ENCODE measurements at regions not wholly inside any gene's neighbourhood (a gene's known extent, or its start where the extent isn't known, plus 50 kb on each side); places are given as distances from the start of the nearest gene placed in this dataset.

GRCh38 chr2:63676135-63676534 lies 87.4 kb downstream of the MDH1 start:
- Mint-ChIP-seq H3K27me3 (peaks cover 10% of the 10 kb centered on the region), H3K4me3 (no peak overlapping the region), H3K4me1 (peaks cover 2% of the 10 kb centered on the region), H3K36me3 (ENCODE audit: low read depth) (no peaks in the 10 kb centered on the region), H3K27ac (no peak overlapping the region), H3K9me3 (no peaks in the 10 kb centered on the region)
- peak; percentile 43 for DNase-seq
- intact Hi-C loops (cut with micrococcal nuclease), result no loop called here

GRCh38 chr2:63678085-63678484 lies 89.3 kb downstream of the MDH1 start:
- peaks cover 2% of the 10 kb centered on the region for H3K4me1 Mint-ChIP-seq
- no peak overlapping the region for H3K27ac Mint-ChIP-seq
- H3K27me3 Mint-ChIP-seq, result peaks cover 9% of the 10 kb centered on the region
- no peak overlapping the region for H3K4me3 Mint-ChIP-seq
- no peak for DNase-seq
- intact Hi-C loops (cut with micrococcal nuclease), result no loop called here
- no peaks in the 10 kb centered on the region for H3K36me3 Mint-ChIP-seq (ENCODE audit: low read depth)
- no peaks in the 10 kb centered on the region for H3K9me3 Mint-ChIP-seq

GRCh38 chr2:63678551-63678950 lies 89.8 kb downstream of the MDH1 start:
- Mint-ChIP-seq H3K9me3 (no peaks in the 10 kb centered on the region), H3K4me3 (no peak overlapping the region), H3K36me3 (ENCODE audit: low read depth) (no peaks in the 10 kb centered on the region), H3K27me3 (peaks cover 7% of the 10 kb centered on the region), H3K4me1 (peaks cover 2% of the 10 kb centered on the region), H3K27ac (no peak overlapping the region)
- DNase-seq, result no peak
- intact Hi-C loops (cut with micrococcal nuclease), result no loop called here

GRCh38 chr2:63679252-63679855 lies 90.6 kb downstream of the MDH1 start:
- no peak overlapping the region for H3K27ac Mint-ChIP-seq
- no peak overlapping the region for H3K4me3 Mint-ChIP-seq
- H3K27me3 Mint-ChIP-seq, result peaks cover 9% of the 10 kb centered on the region
- H3K9me3 Mint-ChIP-seq, result no peaks in the 10 kb centered on the region
- intact Hi-C loops (cut with micrococcal nuclease), result no loop called here
- no peak for DNase-seq
- peaks cover 2% of the 10 kb centered on the region for H3K4me1 Mint-ChIP-seq
- no peaks in the 10 kb centered on the region for H3K36me3 Mint-ChIP-seq (ENCODE audit: low read depth)

- H3K9me3 Mint-ChIP-seq, result no peaks in the 10 kb centered on the region
- H3K27me3 Mint-ChIP-seq, result peaks cover 10% of the 10 kb centered on the region
- no peaks in the 10 kb centered on the region for H3K36me3 Mint-ChIP-seq (ENCODE audit: low read depth)
- H3K27ac Mint-ChIP-seq, result no peak overlapping the region
- H3K4me1 Mint-ChIP-seq, result peaks cover 2% of the 10 kb centered on the region
- no peak for DNase-seq
- intact Hi-C loops (cut with micrococcal nuclease), result no loop called here
- no peak overlapping the region for H3K4me3 Mint-ChIP-seq
Measured at GRCh38 chr2:63680455-63680854, 91.7 kb downstream of the MDH1 start.

GRCh38 chr2:63681896-63682295 lies 93.1 kb downstream of the MDH1 start:
- intact Hi-C loops (cut with micrococcal nuclease), result no loop called here

GRCh38 chr2:63692002-63692606 lies 103.3 kb downstream of the MDH1 start:
- Mint-ChIP-seq H3K36me3 (ENCODE audit: low read depth) (no peaks in the 10 kb centered on the region), H3K9me3 (no peaks in the 10 kb centered on the region), H3K4me1 (no peaks in the 10 kb centered on the region), H3K4me3 (no peak overlapping the region), H3K27me3 (peaks cover 12% of the 10 kb centered on the region), H3K27ac (no peak overlapping the region)
- intact Hi-C loops (cut with micrococcal nuclease), result loop anchor here (1.0 kb wide), 2 partner anchors 169 to 196 kb away; no protein-coding TSS in a partner anchor
- peak; percentile 78 for DNase-seq

More at GRCh38 chr2:63681896-63682295, 93.1 kb downstream of the MDH1 start:
- Mint-ChIP-seq H3K4me1 (no peaks in the 10 kb centered on the region), H3K9me3 (no peaks in the 10 kb centered on the region), H3K4me3 (no peak overlapping the region), H3K36me3 (ENCODE audit: low read depth) (no peaks in the 10 kb centered on the region), H3K27ac (no peak overlapping the region), H3K27me3 (peaks cover 22% of the 10 kb centered on the region)
- DNase-seq, result no peak

- DNase-seq, result no peak
- no peak overlapping the region for H3K27ac Mint-ChIP-seq
- peaks cover 3% of the 10 kb centered on the region for H3K4me1 Mint-ChIP-seq
- H3K27me3 Mint-ChIP-seq, result peaks cover 14% of the 10 kb centered on the region
- H3K9me3 Mint-ChIP-seq, result no peaks in the 10 kb centered on the region
- H3K36me3 Mint-ChIP-seq (ENCODE audit: low read depth), result no peaks in the 10 kb centered on the region
- intact Hi-C loops (cut with micrococcal nuclease), result no loop called here
- H3K4me3 Mint-ChIP-seq, result no peak overlapping the region
Measured at GRCh38 chr2:63695583-63695982, 106.8 kb downstream of the MDH1 start.

GRCh38 chr2:63696496-63696895 lies 107.7 kb downstream of the MDH1 start:
- no peaks in the 10 kb centered on the region for H3K36me3 Mint-ChIP-seq (ENCODE audit: low read depth)
- DNase-seq, result no peak
- no peak overlapping the region for H3K27ac Mint-ChIP-seq
- H3K9me3 Mint-ChIP-seq, result no peaks in the 10 kb centered on the region
- H3K27me3 Mint-ChIP-seq, result peaks cover 17% of the 10 kb centered on the region
- no peak overlapping the region for H3K4me3 Mint-ChIP-seq
- peaks cover 3% of the 10 kb centered on the region for H3K4me1 Mint-ChIP-seq
- intact Hi-C loops (cut with micrococcal nuclease), result no loop called here

GRCh38 chr2:63697160-63697559 lies 108.4 kb downstream of the MDH1 start:
- intact Hi-C loops (cut with micrococcal nuclease), result no loop called here
- no peaks in the 10 kb centered on the region for H3K36me3 Mint-ChIP-seq (ENCODE audit: low read depth)
- peaks cover 19% of the 10 kb centered on the region for H3K27me3 Mint-ChIP-seq
- no peak overlapping the region for H3K4me3 Mint-ChIP-seq
- H3K4me1 Mint-ChIP-seq, result peaks cover 3% of the 10 kb centered on the region
- no peak for DNase-seq
- H3K9me3 Mint-ChIP-seq, result no peaks in the 10 kb centered on the region
- no peak overlapping the region for H3K27ac Mint-ChIP-seq

- no peak overlapping the region for H3K27ac Mint-ChIP-seq
- H3K4me3 Mint-ChIP-seq, result no peak overlapping the region
- intact Hi-C loops (cut with micrococcal nuclease), result no loop called here
- H3K27me3 Mint-ChIP-seq, result peaks cover 15% of the 10 kb centered on the region
- H3K36me3 Mint-ChIP-seq (ENCODE audit: low read depth), result no peaks in the 10 kb centered on the region
- peak; percentile 70 for DNase-seq
- peaks cover 3% of the 10 kb centered on the region for H3K4me1 Mint-ChIP-seq
- H3K9me3 Mint-ChIP-seq, result no peaks in the 10 kb centered on the region
Measured at GRCh38 chr2:63698786-63699548, 110.2 kb downstream of the MDH1 start.

GRCh38 chr2:63699549-63699839 lies 110.7 kb downstream of the MDH1 start:
- H3K4me1 Mint-ChIP-seq, result peaks cover 3% of the 10 kb centered on the region
- H3K9me3 Mint-ChIP-seq, result no peaks in the 10 kb centered on the region
- peaks cover 14% of the 10 kb centered on the region for H3K27me3 Mint-ChIP-seq
- no peak overlapping the region for H3K27ac Mint-ChIP-seq
- intact Hi-C loops (cut with micrococcal nuclease), result no loop called here
- DNase-seq, result no peak
- H3K36me3 Mint-ChIP-seq (ENCODE audit: low read depth), result no peaks in the 10 kb centered on the region
- no peak overlapping the region for H3K4me3 Mint-ChIP-seq

GRCh38 chr2:63700271-63700670 lies 111.5 kb downstream of the MDH1 start:
- Mint-ChIP-seq H3K27me3 (peaks cover 18% of the 10 kb centered on the region), H3K4me1 (peaks cover 3% of the 10 kb centered on the region), H3K27ac (no peak overlapping the region), H3K9me3 (peaks cover 7% of the 10 kb centered on the region), H3K36me3 (ENCODE audit: low read depth) (no peaks in the 10 kb centered on the region), H3K4me3 (no peak overlapping the region)
- intact Hi-C loops (cut with micrococcal nuclease), result no loop called here
- no peak for DNase-seq

- no peak overlapping the region for H3K4me3 Mint-ChIP-seq
- DNase-seq, result no peak
- peaks cover 3% of the 10 kb centered on the region for H3K4me1 Mint-ChIP-seq
- H3K9me3 Mint-ChIP-seq, result peaks cover 11% of the 10 kb centered on the region
- intact Hi-C loops (cut with micrococcal nuclease), result no loop called here
- H3K36me3 Mint-ChIP-seq (ENCODE audit: low read depth), result no peaks in the 10 kb centered on the region
- no peak overlapping the region for H3K27ac Mint-ChIP-seq
- H3K27me3 Mint-ChIP-seq, result peaks cover 17% of the 10 kb centered on the region
Measured at GRCh38 chr2:63701406-63701805, 112.6 kb downstream of the MDH1 start.

Measured in activated CD4-positive, alpha-beta T cell treated with anti-CD3 and anti-CD28 coated beads, Interleukin-2, amount 10 ng/mL, durations not matched to agents 24 days and 14 days (primary cell).